ENCODE measurements at regions not wholly inside any gene's neighbourhood (a gene's known extent, or its start where the extent isn't known, plus 50 kb on each side); places are given as distances from the start of the nearest gene placed in this dataset.

GRCh38 chrY:26409329-26409712 is 787.4 kb downstream of the CDY1 start:
- DNase-seq: no peak
